IPS-18a (cell line): ENCODE measurements at regions not wholly inside any gene's neighbourhood (a gene's known extent, or its start where the extent isn't known, plus 50 kb on each side); places are given as distances from the start of the nearest gene placed in this dataset.

ENCODE experiments used
- H3K27ac ChIP-seq: one replicate; pipeline ENCODE4 v1.5.1; 2013; ENCODE audit warnings: low read length
- H3K27me3 ChIP-seq: one replicate; pipeline ENCODE4 v1.6.1; 2013; ENCODE audit warnings: mild to moderate bottlenecking, low read length; ENCODE audit not compliant: control insufficient read depth, insufficient read depth
- H3K36me3 ChIP-seq: one replicate; pipeline ENCODE4 v1.6.1; 2013; ENCODE audit warnings: low read depth, low read length; ENCODE audit not compliant: control insufficient read depth
- H3K4me1 ChIP-seq: one replicate; pipeline ENCODE4 v1.6.1; 2013; ENCODE audit warnings: low read depth, low read length; ENCODE audit not compliant: control insufficient read depth
- H3K4me3 ChIP-seq: one replicate; pipeline ENCODE4 v1.5.1; 2013; ENCODE audit warnings: low read length
- H3K9ac ChIP-seq: one replicate; pipeline ENCODE4 v1.6.1; 2013; ENCODE audit warnings: mild to moderate bottlenecking, low read length, moderate library complexity
- H3K9me3 ChIP-seq: one replicate; pipeline ENCODE4 v1.6.1; 2013; ENCODE audit warnings: low read depth, low read length; ENCODE audit not compliant: control insufficient read depth

GRCh38 chr10:129280155-129280502, 186.9 kb upstream of the MGMT start:
- no peak overlapping the region for H3K9ac ChIP-seq
- H3K27me3 ChIP-seq = no peaks in the 10 kb centered on the region
- H3K4me3 ChIP-seq = no peak overlapping the region
- no peaks in the 10 kb centered on the region for H3K4me1 ChIP-seq
- no peak overlapping the region for H3K27ac ChIP-seq
- peaks cover 7% of the 10 kb centered on the region for H3K9me3 ChIP-seq
- H3K36me3 ChIP-seq = no peaks in the 10 kb centered on the region

- H3K27me3 ChIP-seq = no peaks in the 10 kb centered on the region
Observed at GRCh38 chr10:129280908-129281586, 186.0 kb upstream of the MGMT start.

GRCh38 chr10:129285459-129285858, 181.6 kb upstream of the MGMT start:
- Histone ChIP-seq H3K4me1 (no peaks in the 10 kb centered on the region), H3K9me3 (peaks cover 7% of the 10 kb centered on the region), H3K9ac (no peak overlapping the region), H3K36me3 (no peaks in the 10 kb centered on the region), H3K27ac (no peak overlapping the region), H3K27me3 (no peaks in the 10 kb centered on the region), H3K4me3 (no peak overlapping the region)

More at GRCh38 chr10:129280908-129281586, 186.0 kb upstream of the MGMT start:
- Histone ChIP-seq H3K9ac (no peak overlapping the region), H3K36me3 (no peaks in the 10 kb centered on the region), H3K9me3 (peaks cover 7% of the 10 kb centered on the region), H3K4me3 (no peak overlapping the region), H3K4me1 (no peaks in the 10 kb centered on the region), H3K27ac (no peak overlapping the region)

GRCh38 chr10:129288999-129289584, 177.9 kb upstream of the MGMT start:
- H3K4me1 ChIP-seq = no peaks in the 10 kb centered on the region
- no peak overlapping the region for H3K9ac ChIP-seq
- no peak overlapping the region for H3K27ac ChIP-seq
- H3K36me3 ChIP-seq = no peaks in the 10 kb centered on the region
- H3K4me3 ChIP-seq = no peak overlapping the region
- H3K9me3 ChIP-seq = no peaks in the 10 kb centered on the region
- no peaks in the 10 kb centered on the region for H3K27me3 ChIP-seq

- H3K36me3 ChIP-seq = no peaks in the 10 kb centered on the region
- no peaks in the 10 kb centered on the region for H3K4me1 ChIP-seq
- no peak overlapping the region for H3K27ac ChIP-seq
Observed at GRCh38 chr10:129293991-129294700, 172.9 kb upstream of the MGMT start.

GRCh38 chr10:129294944-129295343, 172.1 kb upstream of the MGMT start:
- H3K9me3 ChIP-seq = no peaks in the 10 kb centered on the region
- H3K27me3 ChIP-seq = no peaks in the 10 kb centered on the region
- no peak overlapping the region for H3K27ac ChIP-seq

More at GRCh38 chr10:129293991-129294700, 172.9 kb upstream of the MGMT start:
- H3K27me3 ChIP-seq = no peaks in the 10 kb centered on the region
- H3K9ac ChIP-seq = no peak overlapping the region
- H3K4me3 ChIP-seq = no peak overlapping the region
- no peaks in the 10 kb centered on the region for H3K9me3 ChIP-seq

GRCh38 chr10:129305046-129305445, 162.0 kb upstream of the MGMT start:
- no peaks in the 10 kb centered on the region for H3K36me3 ChIP-seq
- H3K27ac ChIP-seq = no peak overlapping the region
- no peak overlapping the region for H3K4me3 ChIP-seq
- H3K9ac ChIP-seq = no peak overlapping the region
- H3K27me3 ChIP-seq = no peaks in the 10 kb centered on the region
- no peaks in the 10 kb centered on the region for H3K9me3 ChIP-seq
- H3K4me1 ChIP-seq = no peaks in the 10 kb centered on the region

More at GRCh38 chr10:129294944-129295343, 172.1 kb upstream of the MGMT start:
- no peak overlapping the region for H3K9ac ChIP-seq
- no peaks in the 10 kb centered on the region for H3K36me3 ChIP-seq
- H3K4me1 ChIP-seq = no peaks in the 10 kb centered on the region
- no peak overlapping the region for H3K4me3 ChIP-seq

GRCh38 chr10:129307141-129307540, 159.9 kb upstream of the MGMT start:
- H3K27me3 ChIP-seq = no peaks in the 10 kb centered on the region
- H3K9ac ChIP-seq = no peak overlapping the region
- H3K9me3 ChIP-seq = no peaks in the 10 kb centered on the region
- no peaks in the 10 kb centered on the region for H3K4me1 ChIP-seq
- H3K36me3 ChIP-seq = no peaks in the 10 kb centered on the region
- H3K4me3 ChIP-seq = no peak overlapping the region
- no peak overlapping the region for H3K27ac ChIP-seq

GRCh38 chr10:129308953-129309564, 158.0 kb upstream of the MGMT start:
- Histone ChIP-seq H3K9ac (no peak overlapping the region), H3K27ac (no peak overlapping the region), H3K4me3 (no peak overlapping the region), H3K4me1 (no peaks in the 10 kb centered on the region), H3K27me3 (no peaks in the 10 kb centered on the region), H3K9me3 (no peaks in the 10 kb centered on the region), H3K36me3 (no peaks in the 10 kb centered on the region)

- no peaks in the 10 kb centered on the region for H3K9me3 ChIP-seq
Observed at GRCh38 chr10:129309565-129309964, 157.5 kb upstream of the MGMT start.

GRCh38 chr10:129310881-129311280, 156.2 kb upstream of the MGMT start:
- Histone ChIP-seq H3K4me3 (no peak overlapping the region), H3K27me3 (no peaks in the 10 kb centered on the region), H3K9me3 (no peaks in the 10 kb centered on the region), H3K36me3 (no peaks in the 10 kb centered on the region), H3K9ac (no peak overlapping the region), H3K4me1 (no peaks in the 10 kb centered on the region), H3K27ac (no peak overlapping the region)

More at GRCh38 chr10:129309565-129309964, 157.5 kb upstream of the MGMT start:
- no peaks in the 10 kb centered on the region for H3K4me1 ChIP-seq
- no peak overlapping the region for H3K9ac ChIP-seq
- no peaks in the 10 kb centered on the region for H3K27me3 ChIP-seq
- H3K36me3 ChIP-seq = no peaks in the 10 kb centered on the region
- H3K27ac ChIP-seq = no peak overlapping the region
- H3K4me3 ChIP-seq = no peak overlapping the region
